OCI-LY3 (cell line): ENCODE measurements at regions not wholly inside any gene's neighbourhood (a gene's known extent, or its start where the extent isn't known, plus 50 kb on each side); places are given as distances from the start of the nearest gene placed in this dataset.

Experiments
- EZH2phosphoT487 ChIP-seq: fragments of 200-600 bp; shearing (Covaris generic); IDR thresholded peaks from 2 replicates; pipeline ENCODE4 v1.6.1; 2018; ENCODE audit warnings: antibody characterized with exemption, mixed run types, low read depth
- TF ChIP-seq, protein P1 (sequence below): fragments of 200-600, 300-600 bp; sonication (generic); IDR thresholded peaks from 2 replicates; pipeline ENCODE4 v1.5.1; 2014; ENCODE audit warnings: antibody characterized with exemption, low read length, low read depth

GRCh38 chr2:51829477-51829876 is 797.5 kb upstream of the NRXN1 start:
- TF ChIP-seq, protein P1, sequence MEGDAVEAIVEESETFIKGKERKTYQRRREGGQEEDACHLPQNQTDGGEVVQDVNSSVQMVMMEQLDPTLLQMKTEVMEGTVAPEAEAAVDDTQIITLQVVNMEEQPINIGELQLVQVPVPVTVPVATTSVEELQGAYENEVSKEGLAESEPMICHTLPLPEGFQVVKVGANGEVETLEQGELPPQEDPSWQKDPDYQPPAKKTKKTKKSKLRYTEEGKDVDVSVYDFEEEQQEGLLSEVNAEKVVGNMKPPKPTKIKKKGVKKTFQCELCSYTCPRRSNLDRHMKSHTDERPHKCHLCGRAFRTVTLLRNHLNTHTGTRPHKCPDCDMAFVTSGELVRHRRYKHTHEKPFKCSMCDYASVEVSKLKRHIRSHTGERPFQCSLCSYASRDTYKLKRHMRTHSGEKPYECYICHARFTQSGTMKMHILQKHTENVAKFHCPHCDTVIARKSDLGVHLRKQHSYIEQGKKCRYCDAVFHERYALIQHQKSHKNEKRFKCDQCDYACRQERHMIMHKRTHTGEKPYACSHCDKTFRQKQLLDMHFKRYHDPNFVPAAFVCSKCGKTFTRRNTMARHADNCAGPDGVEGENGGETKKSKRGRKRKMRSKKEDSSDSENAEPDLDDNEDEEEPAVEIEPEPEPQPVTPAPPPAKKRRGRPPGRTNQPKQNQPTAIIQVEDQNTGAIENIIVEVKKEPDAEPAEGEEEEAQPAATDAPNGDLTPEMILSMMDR: no peak
- no peak for TF ChIP-seq EZH2phosphoT487
